22Rv1 (cell line): ENCODE measurements at regions not wholly inside any gene's neighbourhood (a gene's known extent, or its start where the extent isn't known, plus 50 kb on each side); places are given as distances from the start of the nearest gene placed in this dataset.
A peak's percentile ranks its signal among the peaks of the same experiment; 100 is the strongest.
"Not testable (repeated sequence)": the region's sequence is repeated elsewhere in the genome, so short reads cannot be mapped to it uniquely, and the experiment has no call there.

Source experiments
- H3K27ac ChIP-seq: fragments of 450-650 bp; 2 replicates; pipeline ENCODE4 v1.5.1; 2017
- ZFX ChIP-seq: fragments of 450-650 bp; IDR thresholded peaks from 2 replicates; pipeline ENCODE4 v1.6.1; 2017; ENCODE audit warnings: antibody characterized with exemption, borderline replicate concordance
- TF ChIP-seq, protein P1 (sequence below): fragments of 450-650 bp; IDR thresholded peaks from 2 replicates; pipeline ENCODE4 v1.5.1; 2017; ENCODE audit warnings: mild to moderate bottlenecking

DNA sequence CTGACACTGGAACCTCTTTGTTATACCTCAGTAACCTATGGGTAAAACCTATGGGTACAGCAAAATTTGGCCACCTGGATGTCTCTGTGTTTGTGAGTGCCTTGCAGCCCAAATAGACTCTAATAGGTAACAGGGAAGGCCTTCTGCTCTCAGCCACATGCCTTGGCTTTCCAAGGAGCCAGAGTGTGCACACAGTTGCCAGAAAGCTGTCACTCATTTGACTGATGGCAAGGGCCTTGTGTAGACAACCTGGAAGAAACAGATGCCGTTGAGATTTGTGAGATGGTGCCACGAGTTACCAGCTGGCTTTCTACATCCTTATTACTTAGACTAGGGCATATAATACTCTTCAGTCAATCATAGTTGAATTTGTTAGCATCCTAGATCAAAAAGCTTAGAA, 90.1 kb upstream of the RAB12 start:
- TF ChIP-seq, protein P1, sequence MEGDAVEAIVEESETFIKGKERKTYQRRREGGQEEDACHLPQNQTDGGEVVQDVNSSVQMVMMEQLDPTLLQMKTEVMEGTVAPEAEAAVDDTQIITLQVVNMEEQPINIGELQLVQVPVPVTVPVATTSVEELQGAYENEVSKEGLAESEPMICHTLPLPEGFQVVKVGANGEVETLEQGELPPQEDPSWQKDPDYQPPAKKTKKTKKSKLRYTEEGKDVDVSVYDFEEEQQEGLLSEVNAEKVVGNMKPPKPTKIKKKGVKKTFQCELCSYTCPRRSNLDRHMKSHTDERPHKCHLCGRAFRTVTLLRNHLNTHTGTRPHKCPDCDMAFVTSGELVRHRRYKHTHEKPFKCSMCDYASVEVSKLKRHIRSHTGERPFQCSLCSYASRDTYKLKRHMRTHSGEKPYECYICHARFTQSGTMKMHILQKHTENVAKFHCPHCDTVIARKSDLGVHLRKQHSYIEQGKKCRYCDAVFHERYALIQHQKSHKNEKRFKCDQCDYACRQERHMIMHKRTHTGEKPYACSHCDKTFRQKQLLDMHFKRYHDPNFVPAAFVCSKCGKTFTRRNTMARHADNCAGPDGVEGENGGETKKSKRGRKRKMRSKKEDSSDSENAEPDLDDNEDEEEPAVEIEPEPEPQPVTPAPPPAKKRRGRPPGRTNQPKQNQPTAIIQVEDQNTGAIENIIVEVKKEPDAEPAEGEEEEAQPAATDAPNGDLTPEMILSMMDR = no peak
- TF ChIP-seq ZFX = no peak

DNA sequence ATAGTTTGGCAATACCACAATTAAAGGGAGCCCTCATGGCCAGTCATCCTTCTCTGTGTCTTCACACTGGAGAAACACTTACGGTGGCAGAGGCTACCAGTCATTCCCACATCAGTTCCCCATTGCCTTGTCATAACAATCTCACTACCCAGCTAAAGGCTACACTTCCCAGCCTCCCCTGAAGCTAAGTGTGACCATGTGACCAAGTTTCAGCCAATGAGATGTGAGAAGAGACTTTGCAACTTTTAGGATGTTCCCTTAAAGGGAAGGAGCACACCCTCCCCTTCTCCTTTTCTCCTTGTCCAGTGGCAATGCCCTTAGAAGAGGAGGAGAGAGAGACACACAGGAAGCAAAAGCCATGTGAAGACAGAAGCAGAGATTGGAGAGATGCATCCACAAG, 89.0 kb upstream of the RAB12 start:
- TF ChIP-seq, protein P1 = no peak
- no peak for TF ChIP-seq ZFX
- H3K27ac ChIP-seq = no peak overlapping the region

More for the DNA sequence above, 90.1 kb upstream of the RAB12 start:
- H3K27ac ChIP-seq = no peak overlapping the region

DNA sequence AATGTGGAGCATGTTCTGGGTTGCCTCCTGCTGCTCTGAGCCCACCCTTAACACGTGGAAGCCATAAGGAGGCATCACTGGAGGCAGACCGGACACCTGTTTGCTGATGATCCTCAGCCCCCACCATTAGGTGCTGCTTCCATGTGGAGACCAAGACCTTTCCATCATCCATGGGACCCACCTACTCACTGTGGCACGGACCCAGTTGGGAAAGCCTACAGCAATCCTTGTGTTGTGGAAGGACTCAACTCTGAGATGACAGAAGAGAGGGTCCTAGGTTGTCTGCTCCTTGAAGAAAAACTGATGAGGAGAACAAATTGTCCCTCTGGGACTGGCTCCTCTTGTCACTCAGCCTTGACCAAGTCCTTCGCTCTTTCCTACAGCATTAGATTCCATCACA, 86.5 kb upstream of the RAB12 start:
- TF ChIP-seq, protein P1 = no peak
- TF ChIP-seq ZFX = no peak

DNA sequence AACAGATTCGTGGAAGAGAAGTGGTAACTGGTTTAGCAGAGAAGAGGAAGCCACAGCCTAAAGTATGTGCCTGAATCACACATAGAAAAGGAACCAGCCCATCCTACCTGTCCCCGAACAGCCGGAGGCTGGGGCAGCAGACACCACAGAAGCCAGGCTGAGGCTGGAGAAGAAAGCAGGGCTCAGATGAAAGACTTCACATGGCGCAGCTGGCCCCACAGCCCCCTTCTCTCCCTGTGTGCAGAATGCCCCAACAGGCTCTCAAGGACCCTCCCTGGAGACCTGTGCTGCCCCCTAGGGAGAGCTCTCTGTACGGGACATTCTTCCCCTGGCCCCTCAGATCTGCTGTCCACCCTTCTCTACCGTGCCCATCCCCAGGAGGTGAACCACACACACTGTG, 83.5 kb upstream of the RAB12 start:
- TF ChIP-seq, protein P1 = peak; percentile 30; the same call in 1 of the 2 replicates
- TF ChIP-seq ZFX = no peak
- H3K27ac ChIP-seq = no peak overlapping the region

More for the DNA sequence above, 86.5 kb upstream of the RAB12 start:
- no peak overlapping the region for H3K27ac ChIP-seq

DNA sequence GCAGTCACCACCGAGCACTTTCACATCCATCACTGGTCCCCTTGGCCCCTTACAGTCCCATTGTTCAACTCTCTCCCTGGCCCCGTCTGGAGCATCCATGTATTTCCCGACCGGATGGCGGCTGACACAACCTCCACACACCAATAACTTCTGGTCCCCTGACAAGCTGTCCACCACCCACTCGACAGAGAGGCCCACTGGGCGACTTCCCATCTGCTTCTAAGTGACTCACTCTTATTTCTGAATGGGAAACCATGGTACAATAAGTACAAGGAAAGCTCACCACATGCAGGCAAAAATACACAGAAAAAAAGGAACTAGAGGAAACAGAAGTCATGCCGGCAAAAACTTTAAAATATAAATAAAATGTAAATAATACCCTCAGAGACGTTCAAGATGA, 82.9 kb upstream of the RAB12 start:
- no peak overlapping the region for H3K27ac ChIP-seq

DNA sequence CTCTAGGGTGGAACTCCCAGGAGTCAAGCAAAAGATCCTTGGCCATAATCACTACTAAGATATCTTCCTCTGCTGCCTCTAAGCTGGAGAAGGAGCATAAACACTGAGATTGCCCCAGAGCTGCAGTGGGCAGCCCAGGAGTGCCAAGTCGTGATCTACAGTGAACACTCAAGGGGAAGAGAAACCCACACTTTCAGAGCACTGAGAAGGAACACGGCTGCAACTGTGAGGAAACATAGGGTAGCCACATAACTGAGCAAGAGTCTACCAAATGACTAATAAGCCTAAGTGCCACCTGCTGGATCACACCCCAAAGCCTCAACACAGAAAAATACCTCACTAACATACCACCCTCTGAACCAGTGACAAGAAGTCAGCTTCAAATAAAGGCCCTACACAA, 79.6 kb upstream of the RAB12 start:
- no peak for TF ChIP-seq ZFX
- TF ChIP-seq, protein P1 = no peak

More for the DNA sequence above, 82.9 kb upstream of the RAB12 start:
- TF ChIP-seq, protein P1 = no peak
- TF ChIP-seq ZFX = no peak

DNA sequence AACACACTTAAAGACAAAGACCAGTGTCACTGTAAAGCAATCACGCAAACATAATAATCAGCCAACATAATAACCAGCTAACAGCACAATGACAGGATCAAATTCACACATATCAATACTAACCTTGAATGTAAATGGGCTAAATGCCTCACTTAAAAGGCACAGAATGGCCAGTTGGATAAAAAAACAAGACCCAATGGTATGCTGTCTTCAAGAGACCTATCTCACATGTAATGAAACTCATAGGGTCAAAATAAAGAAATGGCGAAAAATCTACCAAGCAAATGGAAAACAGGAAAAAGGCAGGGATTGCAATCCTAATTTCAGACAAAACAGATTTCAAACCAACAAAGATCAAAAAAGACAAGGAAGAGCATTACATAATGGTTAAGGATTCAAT, 78.2 kb upstream of the RAB12 start:
- H3K27ac ChIP-seq = not testable (repeated sequence)

More for the DNA sequence above, 79.6 kb upstream of the RAB12 start:
- no peak overlapping the region for H3K27ac ChIP-seq

DNA sequence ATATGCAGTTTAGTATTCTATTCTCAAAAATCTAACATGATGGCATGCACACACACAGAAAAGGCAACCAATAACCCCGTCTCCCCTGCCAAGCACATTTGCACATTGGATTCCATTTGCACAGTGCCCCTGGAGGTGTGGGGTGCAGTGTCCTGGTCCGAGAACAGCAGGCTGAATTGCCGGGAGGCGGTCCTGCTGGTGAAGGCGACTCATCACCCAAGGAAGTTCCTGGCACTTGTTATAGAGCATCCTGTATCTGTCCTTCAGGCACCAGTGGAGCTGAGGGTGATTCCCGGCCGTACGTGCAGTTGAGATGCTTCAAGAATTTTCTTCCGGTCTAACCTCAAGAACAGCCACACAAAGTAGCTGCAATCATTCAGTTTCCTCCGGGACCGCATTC, 73.0 kb upstream of the RAB12 start:
- no peak for TF ChIP-seq ZFX
- TF ChIP-seq, protein P1 = no peak
- no peak overlapping the region for H3K27ac ChIP-seq
